Keratinocyte (primary cell): ENCODE measurements at regions not wholly inside any gene's neighbourhood (a gene's known extent, or its start where the extent isn't known, plus 50 kb on each side); places are given as distances from the start of the nearest gene placed in this dataset.

ENCODE experiments used
- DNase-seq: peaks from one replicate; pipeline ENCODE4 v3.0.0-alpha.2; 2011; ENCODE audit warnings: low read depth, missing footprints, low spot score
- FAIRE-seq: peaks from 2 replicates; lab custom pipeline; 2011; peaks lifted over from hg19 to GRCh38; lab: Jason Lieb, UNC
- H2AFZ ChIP-seq: 2 replicates; pipeline ENCODE4 v1.6.0; 2012; ENCODE audit warnings: low read length, control low read depth, inconsistent platforms; ENCODE audit not compliant: control insufficient read depth
- H3K27ac ChIP-seq: 2 replicates; pipeline ENCODE4 v1.5.1; 2011; ENCODE audit warnings: low read length; ENCODE audit not compliant: control insufficient read depth, insufficient read depth
- H3K27me3 ChIP-seq: 3 replicates; pipeline ENCODE4 v1.6.0; 2011; ENCODE audit warnings: low read length; ENCODE audit not compliant: control insufficient read depth, insufficient read depth; ENCODE audit errors: extremely low read depth
- H3K36me3 ChIP-seq, 2 experiments: 2 replicates in 1 of 2; 3 replicates in 1 of 2; pipeline ENCODE4 v1.5.1; 2011; ENCODE audit warnings: low read length in 2 of 2, mild to moderate bottlenecking in 1 of 2; ENCODE audit not compliant: control insufficient read depth in 2 of 2, insufficient read depth in 2 of 2; ENCODE audit errors: extremely low read depth in 1 of 2
- H3K4me1 ChIP-seq: 3 replicates; pipeline ENCODE4 v1.5.1; 2011; ENCODE audit warnings: low read length; ENCODE audit not compliant: control insufficient read depth, insufficient read depth; ENCODE audit errors: extremely low read depth
- H3K4me2 ChIP-seq: 3 replicates; pipeline ENCODE4 v1.6.0; 2011; ENCODE audit warnings: low read depth, low read length; ENCODE audit not compliant: control insufficient read depth, insufficient read depth; ENCODE audit errors: extremely low read depth
- H3K4me3 ChIP-seq, 3 experiments: fragments of 200-600 bp in 1 of 3; sonication (generic) in 1 of 3; 2 replicates in 2 of 3; 3 replicates in 1 of 3; pipeline ENCODE4 v1.5.1; 2011 to 2016; ENCODE audit warnings: low read length in 3 of 3, mild to moderate bottlenecking in 3 of 3, control low read depth in 2 of 3, inconsistent platforms in 1 of 3, low read depth in 1 of 3, mixed read lengths in 1 of 3, mixed run types in 1 of 3, moderate library complexity in 1 of 3; ENCODE audit not compliant: control insufficient read depth in 2 of 3, insufficient read depth in 2 of 3; ENCODE audit errors: extremely low read depth in 1 of 3
- H3K79me2 ChIP-seq: 2 replicates; pipeline ENCODE4 v1.6.0; 2012; ENCODE audit warnings: low read length; ENCODE audit not compliant: control insufficient read depth, insufficient read depth
- H3K9ac ChIP-seq: 3 replicates; pipeline ENCODE4 v1.6.0; 2011; ENCODE audit warnings: low read length; ENCODE audit not compliant: control insufficient read depth, insufficient read depth; ENCODE audit errors: extremely low read depth
- H3K9me1 ChIP-seq: 3 replicates; pipeline ENCODE4 v1.6.0; 2011; ENCODE audit warnings: low read length; ENCODE audit not compliant: control insufficient read depth, insufficient read depth; ENCODE audit errors: extremely low read depth
- H3K9me3 ChIP-seq: 2 replicates; pipeline ENCODE4 v1.5.1; 2012; ENCODE audit warnings: low read depth, low read length; ENCODE audit not compliant: control insufficient read depth
- H4K20me1 ChIP-seq: 3 replicates; pipeline ENCODE4 v1.6.0; 2011; ENCODE audit warnings: low read length; ENCODE audit not compliant: control insufficient read depth, insufficient read depth; ENCODE audit errors: extremely low read depth
- CTCF ChIP-seq, 3 experiments: IDR thresholded peaks in 1 of 3; conservative IDR thresholded peaks in 1 of 3; optimal IDR thresholded peaks in 1 of 3; 2 replicates in 2 of 3; 3 replicates in 1 of 3; pipeline versions ENCODE3 to v1.5.1; 2011; ENCODE audit warnings: low read length in 3 of 3, mild to moderate bottlenecking in 3 of 3, moderate library complexity in 2 of 3, control low read depth in 1 of 3, inconsistent platforms in 1 of 3; ENCODE audit not compliant: insufficient read depth in 2 of 3; ENCODE audit errors: extremely low read depth in 1 of 3
- EZH2 ChIP-seq: IDR thresholded peaks from one replicate; pipeline ENCODE4 v1.6.1; 2012; ENCODE audit warnings: inconsistent platforms, mild to moderate bottlenecking, low read length, moderate library complexity
- dilution Hi-C: fragments of 300-500 bp; cut with MboI; formaldehyde crosslinking; loops from one replicate; pipeline ENCODE4 v1.7.0; 2020; ENCODE audit warnings: low sequenced_read_pairs; ENCODE audit not compliant: extremely low pct_ligation_motif_present

GRCh38 chr2:187865025-187865424 is 310.8 kb upstream of the TFPI start:
- H3K79me2 ChIP-seq: no peaks in the 10 kb centered on the region
- DNase-seq: no peak
- no peaks in the 10 kb centered on the region for H3K36me3 ChIP-seq
- H3K27ac ChIP-seq: no peak overlapping the region
- no peaks in the 10 kb centered on the region for H3K9me3 ChIP-seq
- FAIRE-seq: no peak
- dilution Hi-C loops: no loop called here
- H3K4me3 ChIP-seq: no peak overlapping the region
- H3K4me1 ChIP-seq: no peaks in the 10 kb centered on the region
- H3K9me1 ChIP-seq: no peaks in the 10 kb centered on the region
- no peak overlapping the region for H3K4me2 ChIP-seq
- no peak overlapping the region for H3K9ac ChIP-seq
- H4K20me1 ChIP-seq: no peaks in the 10 kb centered on the region
- H3K27me3 ChIP-seq: no peaks in the 10 kb centered on the region
- TF ChIP-seq CTCF (optimal IDR thresholded peaks at IDR 0.05 in 1 of 3, IDR thresholded peaks at IDR 0.05 in 1 of 3, conservative IDR thresholded peaks at IDR 0.05 in 1 of 3; ENCODE audit: extremely low read depth in 1 of 3, insufficient read depth in 2 of 3, low read length in 3 of 3): no peak
- TF ChIP-seq EZH2: no peak
- H2AFZ ChIP-seq: no peak overlapping the region

- Histone ChIP-seq H3K27ac (no peak overlapping the region), H2AFZ (no peak overlapping the region), H3K79me2 (no peaks in the 10 kb centered on the region), H3K4me1 (no peaks in the 10 kb centered on the region), H4K20me1 (no peaks in the 10 kb centered on the region), H3K9ac (no peak overlapping the region), H3K27me3 (no peaks in the 10 kb centered on the region), H3K4me2 (no peak overlapping the region), H3K9me1 (no peaks in the 10 kb centered on the region), H3K36me3 (no peaks in the 10 kb centered on the region), H3K9me3 (no peaks in the 10 kb centered on the region), H3K4me3 (no peak overlapping the region)
- DNase-seq (no peak), FAIRE-seq (no peak)
- TF ChIP-seq CTCF (optimal IDR thresholded peaks at IDR 0.05 in 1 of 3, IDR thresholded peaks at IDR 0.05 in 1 of 3, conservative IDR thresholded peaks at IDR 0.05 in 1 of 3; ENCODE audit: extremely low read depth in 1 of 3, insufficient read depth in 2 of 3, low read length in 3 of 3): no peak
- no peak for TF ChIP-seq EZH2
- dilution Hi-C loops: no loop called here
These were observed 312.9 kb upstream of the TFPI start for GRCh38 chr2:187867165-187867564.
